ENCODE measurements at regions not wholly inside any gene's neighbourhood (a gene's known extent, or its start where the extent isn't known, plus 50 kb on each side); places are given as distances from the start of the nearest gene placed in this dataset.

- TF ChIP-seq, protein P1, sequence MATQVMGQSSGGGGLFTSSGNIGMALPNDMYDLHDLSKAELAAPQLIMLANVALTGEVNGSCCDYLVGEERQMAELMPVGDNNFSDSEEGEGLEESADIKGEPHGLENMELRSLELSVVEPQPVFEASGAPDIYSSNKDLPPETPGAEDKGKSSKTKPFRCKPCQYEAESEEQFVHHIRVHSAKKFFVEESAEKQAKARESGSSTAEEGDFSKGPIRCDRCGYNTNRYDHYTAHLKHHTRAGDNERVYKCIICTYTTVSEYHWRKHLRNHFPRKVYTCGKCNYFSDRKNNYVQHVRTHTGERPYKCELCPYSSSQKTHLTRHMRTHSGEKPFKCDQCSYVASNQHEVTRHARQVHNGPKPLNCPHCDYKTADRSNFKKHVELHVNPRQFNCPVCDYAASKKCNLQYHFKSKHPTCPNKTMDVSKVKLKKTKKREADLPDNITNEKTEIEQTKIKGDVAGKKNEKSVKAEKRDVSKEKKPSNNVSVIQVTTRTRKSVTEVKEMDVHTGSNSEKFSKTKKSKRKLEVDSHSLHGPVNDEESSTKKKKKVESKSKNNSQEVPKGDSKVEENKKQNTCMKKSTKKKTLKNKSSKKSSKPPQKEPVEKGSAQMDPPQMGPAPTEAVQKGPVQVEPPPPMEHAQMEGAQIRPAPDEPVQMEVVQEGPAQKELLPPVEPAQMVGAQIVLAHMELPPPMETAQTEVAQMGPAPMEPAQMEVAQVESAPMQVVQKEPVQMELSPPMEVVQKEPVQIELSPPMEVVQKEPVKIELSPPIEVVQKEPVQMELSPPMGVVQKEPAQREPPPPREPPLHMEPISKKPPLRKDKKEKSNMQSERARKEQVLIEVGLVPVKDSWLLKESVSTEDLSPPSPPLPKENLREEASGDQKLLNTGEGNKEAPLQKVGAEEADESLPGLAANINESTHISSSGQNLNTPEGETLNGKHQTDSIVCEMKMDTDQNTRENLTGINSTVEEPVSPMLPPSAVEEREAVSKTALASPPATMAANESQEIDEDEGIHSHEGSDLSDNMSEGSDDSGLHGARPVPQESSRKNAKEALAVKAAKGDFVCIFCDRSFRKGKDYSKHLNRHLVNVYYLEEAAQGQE (IDR thresholded peaks at IDR 0.05; ENCODE audit: insufficient read depth in 1 of 2, low read depth in 2 of 2, low read length in 2 of 2): no peak
- TF ChIP-seq FOXP2 (optimal IDR thresholded peaks at IDR 0.05; ENCODE audit: borderline replicate concordance, extremely low read depth, extremely low read length, insufficient read depth) (no peak), POLR2AphosphoS5 (IDR thresholded peaks at IDR 0.05; ENCODE audit: low read depth, low read length) (no peak), TAF1 (IDR thresholded peaks at IDR 0.05; ENCODE audit: borderline replicate concordance, insufficient read depth, low read length) (no peak), SIN3A (IDR thresholded peaks at IDR 0.05; ENCODE audit: borderline replicate concordance, insufficient read depth, low read length) (no peak)
These were observed 444.2 kb upstream of the JAG1 start for GRCh38 chr20:11117808-11118528.

- TF ChIP-seq TAF1 (IDR thresholded peaks at IDR 0.05; ENCODE audit: borderline replicate concordance, insufficient read depth, low read length): no peak
These were observed 445.1 kb upstream of the JAG1 start for GRCh38 chr20:11118802-11119380.

DNA sequence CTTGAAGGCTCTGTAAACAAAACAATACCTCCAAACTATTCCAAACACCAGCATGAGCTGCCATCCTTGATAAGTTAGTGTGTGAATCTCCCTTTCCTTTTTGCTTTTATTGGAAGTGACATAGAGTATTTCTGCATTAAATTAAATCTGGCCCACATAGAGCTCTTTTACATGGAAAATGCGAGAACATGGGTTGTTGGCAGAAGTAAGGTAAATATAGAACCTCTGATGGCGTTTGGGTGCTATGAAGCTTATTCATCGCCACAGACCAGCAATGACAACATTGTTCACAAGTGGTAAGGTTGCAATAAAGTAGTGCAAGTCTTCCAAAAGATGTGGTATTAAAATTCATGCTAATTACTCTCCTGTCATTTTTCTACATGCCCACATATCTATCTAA, 445.8 kb upstream of the JAG1 start:
- TF ChIP-seq FOXP2 (optimal IDR thresholded peaks at IDR 0.05; ENCODE audit: borderline replicate concordance, extremely low read depth, extremely low read length, insufficient read depth): no peak

DNA sequence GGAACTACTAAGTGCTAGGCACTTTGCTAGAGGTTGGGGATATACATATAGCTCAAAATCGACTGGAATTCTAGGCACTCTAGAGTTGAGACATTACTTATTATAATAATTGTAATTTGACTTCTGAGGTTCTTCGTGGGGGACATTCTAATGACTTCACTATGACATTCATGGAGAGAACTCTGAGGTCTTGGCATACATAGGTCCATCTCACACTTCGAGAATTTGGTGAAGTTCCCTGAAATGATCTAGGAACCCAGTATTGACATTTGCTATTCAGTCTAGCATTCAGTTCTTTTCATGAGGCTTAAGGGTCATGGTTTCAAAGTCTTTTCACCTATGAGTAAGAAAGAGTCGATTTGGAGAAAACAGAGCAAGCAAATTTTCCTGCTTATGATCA, 446.6 kb upstream of the JAG1 start:
- TF ChIP-seq, protein P1 (IDR thresholded peaks at IDR 0.05; ENCODE audit: insufficient read depth in 1 of 2, low read depth in 2 of 2, low read length in 2 of 2): no peak
- TF ChIP-seq SIN3A (IDR thresholded peaks at IDR 0.05; ENCODE audit: borderline replicate concordance, insufficient read depth, low read length): no peak

GRCh38 chr20:11124849-11125505, 451.2 kb upstream of the JAG1 start:
- TF ChIP-seq TAF1 (IDR thresholded peaks at IDR 0.05; ENCODE audit: borderline replicate concordance, insufficient read depth, low read length) (no peak), FOXP2 (optimal IDR thresholded peaks at IDR 0.05; ENCODE audit: borderline replicate concordance, extremely low read depth, extremely low read length, insufficient read depth) (no peak), POLR2AphosphoS5 (IDR thresholded peaks at IDR 0.05; ENCODE audit: low read depth, low read length) (no peak)

DNA sequence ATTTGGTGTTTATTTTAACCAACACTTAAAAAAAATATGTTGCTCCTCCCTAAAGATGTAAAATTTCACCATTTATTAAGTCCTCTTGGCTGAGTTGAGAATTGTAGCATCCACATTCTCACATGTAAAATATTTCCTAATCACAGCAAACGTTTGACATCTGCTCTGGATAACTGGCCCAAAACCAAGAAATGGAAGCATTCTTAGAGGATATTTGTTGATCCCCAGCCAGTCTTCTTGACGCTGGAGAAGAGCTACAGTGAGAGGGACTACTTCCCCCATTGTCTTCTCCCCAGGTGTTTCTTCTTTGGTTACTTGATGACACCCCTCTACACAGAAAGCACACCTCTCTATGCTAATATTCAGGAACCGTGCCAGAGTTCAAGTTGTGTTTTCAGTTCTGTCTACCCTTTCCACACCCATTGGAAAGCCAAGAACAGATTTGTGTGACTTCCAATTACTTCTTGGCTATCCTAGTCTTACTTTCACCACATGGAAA, 454.5 kb upstream of the JAG1 start:
- no peak for TF ChIP-seq FOXP2 (optimal IDR thresholded peaks at IDR 0.05; ENCODE audit: borderline replicate concordance, extremely low read depth, extremely low read length, insufficient read depth)
- no peak for TF ChIP-seq SIN3A (IDR thresholded peaks at IDR 0.05; ENCODE audit: borderline replicate concordance, insufficient read depth, low read length)
- TF ChIP-seq, protein P1 (IDR thresholded peaks at IDR 0.05; ENCODE audit: insufficient read depth in 1 of 2, low read depth in 2 of 2, low read length in 2 of 2): no peak
- TF ChIP-seq TAF1 (IDR thresholded peaks at IDR 0.05; ENCODE audit: borderline replicate concordance, insufficient read depth, low read length): no peak
- TF ChIP-seq POLR2AphosphoS5 (IDR thresholded peaks at IDR 0.05; ENCODE audit: low read depth, low read length): no peak
